Testis (tissue), 2 donors: ENCODE measurements at regions not wholly inside any gene's neighbourhood (a gene's known extent, or its start where the extent isn't known, plus 50 kb on each side); places are given as distances from the start of the nearest gene placed in this dataset.
A peak's percentile ranks its signal among the peaks of the same experiment; 100 is the strongest.

ENCODE experiments used
- DNase-seq: peaks from one replicate; pipeline ENCODE4 v3.0.0-alpha.2; 2019
- H3K27ac ChIP-seq, 2 donors: fragments of 200-600 bp; sonication (generic); one replicate each; pipeline ENCODE4 v1.5.1; 2019
- H3K27me3 ChIP-seq: fragments of 200-600 bp; sonication (generic); one replicate; pipeline ENCODE4 v1.5.1; 2019
- H3K36me3 ChIP-seq: fragments of 200-600 bp; sonication (generic); one replicate; pipeline ENCODE4 v1.5.1; 2017; ENCODE audit warnings: low read depth; ENCODE audit errors: missing control alignments
- H3K4me1 ChIP-seq: fragments of 200-600 bp; sonication (generic); one replicate; pipeline ENCODE4 v1.5.1; 2019
- H3K4me3 ChIP-seq, 2 donors: fragments of 200-600 bp; sonication (generic); one replicate each; pipeline ENCODE4 v1.5.1; 2017 to 2019
- H3K9me3 ChIP-seq: fragments of 200-600 bp; sonication (generic); one replicate; pipeline ENCODE4 v1.5.1; 2017
- POLR2A ChIP-seq: fragments of 450-650 bp; IDR thresholded peaks from one replicate; pipeline ENCODE4 v1.6.1; 2017; ENCODE audit warnings: antibody characterized with exemption, mild to moderate bottlenecking, moderate library complexity
- WGBS, 2 donors: methylation state at CpG; one replicate each; pipeline ENCODE4 v1.1.5; 2018; 5-methylcytosine and 5-hydroxymethylcytosine counted together
- intact Hi-C: fragments of 100-400 bp; cut with DNase I; formaldehyde crosslinking; loops from one replicate; pipeline ENCODE4 v1.15.1; 2023; ENCODE audit warnings: low total_unique reads
- TF ChIP-seq, protein P1 (sequence below), 3 experiments: fragments of 450-650 bp in 2 of 3; fragments of 200-600 bp in 1 of 3; sonication (generic) in 1 of 3; IDR thresholded peaks; one replicate each; pipeline ENCODE4 v1.5.1; 2016 to 2019; ENCODE audit warnings: antibody characterized with exemption in 3 of 3, mild to moderate bottlenecking in 2 of 3, moderate library complexity in 1 of 3

DNA sequence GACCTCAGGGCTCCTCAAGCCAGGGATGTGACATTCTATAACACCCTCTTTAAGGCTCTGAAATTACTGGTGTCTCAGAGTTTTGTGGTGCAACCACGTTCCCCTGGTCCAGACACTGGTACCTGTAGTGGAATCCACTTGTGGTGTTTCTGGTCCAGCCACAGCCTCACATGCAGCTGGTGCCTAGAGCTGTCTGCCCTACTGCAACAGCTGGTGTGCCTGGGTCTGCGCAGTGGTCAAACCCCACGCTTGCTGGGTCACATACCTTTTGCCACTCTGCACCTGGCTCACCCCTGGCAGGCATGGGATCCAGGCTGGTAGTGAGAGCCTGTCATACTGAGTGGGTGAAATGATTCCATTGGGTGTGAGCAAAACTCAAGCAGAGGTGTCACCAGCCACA is 1230.2 kb upstream of the EYS start:
- intact Hi-C loops = no loop called here

DNA sequence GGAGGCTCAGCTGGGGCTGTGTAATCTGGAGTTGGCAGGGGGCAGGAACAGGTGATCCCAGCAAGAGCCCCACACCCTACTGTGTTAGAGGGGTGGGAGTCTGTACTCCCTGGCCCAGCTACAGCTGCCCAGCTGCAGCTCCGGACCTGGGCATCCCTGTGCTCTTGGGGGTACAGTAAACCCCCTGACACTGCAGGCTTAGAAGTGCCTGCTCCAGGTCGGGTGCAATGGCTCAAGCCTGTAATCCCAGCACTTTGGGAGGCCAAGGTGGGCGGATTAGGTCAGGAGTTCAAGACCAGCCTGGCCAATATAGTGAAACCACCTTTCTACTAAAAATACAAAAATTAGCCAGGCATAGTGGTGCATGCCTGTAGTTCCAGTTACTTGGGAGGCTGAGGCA is 1228.6 kb upstream of the EYS start:
- Histone ChIP-seq H3K9me3 (no peaks in the 10 kb centered on the region), H3K27ac (no peak overlapping the region), H3K4me3 (no peak overlapping the region), H3K4me1 (no peaks in the 10 kb centered on the region), H3K36me3 (no peaks in the 10 kb centered on the region), H3K27me3 (no peaks in the 10 kb centered on the region)
- TF ChIP-seq, protein P1, sequence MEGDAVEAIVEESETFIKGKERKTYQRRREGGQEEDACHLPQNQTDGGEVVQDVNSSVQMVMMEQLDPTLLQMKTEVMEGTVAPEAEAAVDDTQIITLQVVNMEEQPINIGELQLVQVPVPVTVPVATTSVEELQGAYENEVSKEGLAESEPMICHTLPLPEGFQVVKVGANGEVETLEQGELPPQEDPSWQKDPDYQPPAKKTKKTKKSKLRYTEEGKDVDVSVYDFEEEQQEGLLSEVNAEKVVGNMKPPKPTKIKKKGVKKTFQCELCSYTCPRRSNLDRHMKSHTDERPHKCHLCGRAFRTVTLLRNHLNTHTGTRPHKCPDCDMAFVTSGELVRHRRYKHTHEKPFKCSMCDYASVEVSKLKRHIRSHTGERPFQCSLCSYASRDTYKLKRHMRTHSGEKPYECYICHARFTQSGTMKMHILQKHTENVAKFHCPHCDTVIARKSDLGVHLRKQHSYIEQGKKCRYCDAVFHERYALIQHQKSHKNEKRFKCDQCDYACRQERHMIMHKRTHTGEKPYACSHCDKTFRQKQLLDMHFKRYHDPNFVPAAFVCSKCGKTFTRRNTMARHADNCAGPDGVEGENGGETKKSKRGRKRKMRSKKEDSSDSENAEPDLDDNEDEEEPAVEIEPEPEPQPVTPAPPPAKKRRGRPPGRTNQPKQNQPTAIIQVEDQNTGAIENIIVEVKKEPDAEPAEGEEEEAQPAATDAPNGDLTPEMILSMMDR (IDR thresholded peaks at IDR 0.05) = no peak
- TF ChIP-seq POLR2A = no peak
- intact Hi-C loops = no loop called here
- no peak for DNase-seq
- 83 to 93% methylated on average over 3 of the region's 3 CpGs for whole genome bisulfite sequencing, 2 donors

More for the DNA sequence above, 1230.2 kb upstream of the EYS start:
- Histone ChIP-seq H3K4me3 (no peak overlapping the region), H3K27ac (no peak overlapping the region), H3K36me3 (no peaks in the 10 kb centered on the region), H3K9me3 (no peaks in the 10 kb centered on the region), H3K27me3 (no peaks in the 10 kb centered on the region), H3K4me1 (no peaks in the 10 kb centered on the region)
- TF ChIP-seq, protein P1 (IDR thresholded peaks at IDR 0.05) = no peak
- TF ChIP-seq POLR2A = no peak
- no peak for DNase-seq
- 93 to 95% methylated on average over 3 of the region's 3 CpGs for WGBS, 2 donors

DNA sequence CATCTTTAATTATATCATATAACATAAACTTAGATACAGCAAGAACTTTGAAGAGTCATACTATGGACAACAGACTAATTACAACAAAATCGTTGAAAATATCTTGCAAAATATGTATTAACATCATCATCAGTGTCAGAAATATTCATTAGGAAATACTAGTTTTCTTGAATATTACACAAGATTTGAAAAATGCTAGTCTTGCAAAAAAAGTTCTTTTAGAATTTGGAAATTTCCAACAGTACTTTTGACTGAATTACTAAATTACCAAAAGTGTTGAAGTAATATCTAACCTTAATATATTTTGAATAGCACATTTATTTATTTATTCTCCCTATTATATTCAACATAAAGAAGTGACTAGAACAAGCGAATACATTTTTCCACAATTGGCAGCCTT is 1224.8 kb upstream of the EYS start:
- no peak for TF ChIP-seq POLR2A
- TF ChIP-seq, protein P1 (IDR thresholded peaks at IDR 0.05) = no peak
- WGBS, 2 donors = 70 to 84% methylated on average over 2 of the region's 2 CpGs
- intact Hi-C loops = no loop called here
- DNase-seq = no peak
- Histone ChIP-seq H3K27me3 (no peaks in the 10 kb centered on the region), H3K36me3 (no peaks in the 10 kb centered on the region), H3K27ac (no peak overlapping the region), H3K4me3 (no peak overlapping the region), H3K4me1 (no peaks in the 10 kb centered on the region), H3K9me3 (no peaks in the 10 kb centered on the region)

DNA sequence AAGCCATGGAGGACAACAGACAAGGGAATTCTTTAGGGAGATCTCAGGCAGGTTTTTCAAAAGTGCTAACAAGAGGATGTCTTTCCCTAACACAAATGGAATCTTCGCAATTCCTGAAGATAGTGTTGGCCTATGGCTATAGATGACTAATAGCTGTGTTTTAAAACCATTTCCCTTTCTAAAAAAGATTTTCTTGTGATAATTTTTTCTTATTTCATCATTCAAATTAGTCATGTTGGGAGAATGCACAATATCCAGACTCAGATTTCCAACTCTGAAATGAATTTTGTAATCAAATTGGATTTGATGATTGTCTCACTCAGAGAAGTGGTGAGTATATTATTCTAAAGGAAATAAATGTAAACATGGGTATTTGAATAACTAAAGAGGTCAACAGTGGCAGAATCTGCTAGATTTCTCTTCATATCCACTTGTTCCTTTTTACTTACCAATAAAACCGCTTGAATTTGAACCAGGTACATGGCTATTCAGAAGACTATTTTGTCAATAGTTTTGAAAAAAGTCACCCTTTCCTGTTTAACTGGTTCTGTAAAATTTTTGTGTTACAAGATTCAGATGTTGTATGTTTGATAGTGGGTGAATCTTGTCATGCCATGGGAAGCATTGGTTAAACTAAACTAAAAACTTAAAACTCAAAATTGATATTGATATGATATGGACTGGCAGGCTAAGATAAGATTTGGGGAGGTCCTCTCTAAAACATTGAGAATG is 1223.7 kb upstream of the EYS start:
- intact Hi-C loops = no loop called here
- no peaks in the 10 kb centered on the region for H3K27me3 ChIP-seq
- no peaks in the 10 kb centered on the region for H3K4me1 ChIP-seq
- H3K27ac ChIP-seq = no peak overlapping the region
- H3K9me3 ChIP-seq = no peaks in the 10 kb centered on the region
- no peak for TF ChIP-seq POLR2A
- TF ChIP-seq, protein P1 (IDR thresholded peaks at IDR 0.05) = no peak
- no peak for DNase-seq
- no peaks in the 10 kb centered on the region for H3K36me3 ChIP-seq
- H3K4me3 ChIP-seq = no peak overlapping the region
- WGBS, 2 donors = 89 to 98% methylated on average over 2 of the region's 2 CpGs

DNA sequence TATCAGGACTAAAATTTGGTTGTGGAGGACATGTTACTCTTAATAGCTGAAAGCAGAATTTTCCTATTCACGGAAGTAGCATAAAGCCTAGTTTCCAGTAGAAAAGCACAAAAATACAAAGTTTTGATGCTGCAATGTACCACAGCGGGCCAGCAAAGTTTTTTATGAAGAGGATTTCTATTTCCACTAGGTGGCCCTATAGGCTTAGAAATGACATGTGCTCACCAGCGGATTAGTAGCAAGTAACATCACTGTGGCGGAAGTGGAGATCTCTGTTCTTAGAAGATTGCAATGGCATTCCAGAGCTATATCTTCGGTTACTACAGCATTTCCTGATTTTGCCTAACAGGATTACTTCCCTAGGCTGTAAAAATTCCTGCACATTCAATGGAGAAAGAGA is 1219.0 kb upstream of the EYS start:
- DNase-seq = no peak
- Histone ChIP-seq H3K9me3 (no peaks in the 10 kb centered on the region), H3K27ac (no peak overlapping the region), H3K36me3 (no peaks in the 10 kb centered on the region), H3K27me3 (no peaks in the 10 kb centered on the region), H3K4me1 (no peaks in the 10 kb centered on the region), H3K4me3 (no peak overlapping the region)
- TF ChIP-seq POLR2A = no peak
- TF ChIP-seq, protein P1 (IDR thresholded peaks at IDR 0.05) = peak in 2 of 3 experiments; percentile 12 to 20
- intact Hi-C loops = no loop called here
- 80 to 82% methylated on average over 5 of the region's 5 CpGs for WGBS, 2 donors
